ENCODE measurements at regions not wholly inside any gene's neighbourhood (a gene's known extent, or its start where the extent isn't known, plus 50 kb on each side); places are given as distances from the start of the nearest gene placed in this dataset.

DNA sequence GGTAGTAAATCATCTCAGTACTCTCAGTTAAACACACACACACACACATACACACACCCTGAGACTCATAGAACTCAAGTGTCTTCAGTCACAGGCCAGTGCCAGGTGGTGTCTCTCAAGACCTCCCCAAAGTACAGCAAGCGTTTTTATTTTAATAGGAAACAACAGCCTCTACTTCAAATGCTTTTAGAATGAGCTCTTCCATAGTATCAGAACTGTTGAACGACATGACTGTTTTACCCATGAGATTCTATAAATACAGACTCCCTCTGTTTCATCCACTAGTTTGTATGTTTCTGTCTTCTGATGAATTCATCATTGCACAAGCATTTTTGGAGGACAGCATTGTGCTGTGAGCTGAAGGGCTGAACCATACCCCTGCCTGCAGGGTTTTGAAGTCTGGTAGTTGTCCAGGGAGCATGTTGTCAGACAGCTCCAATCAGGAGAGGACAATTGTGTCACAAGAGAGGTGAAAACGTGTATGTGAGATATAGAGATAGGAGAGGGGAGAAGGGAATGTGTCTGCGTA, 201.0 kb upstream of the BCL6 start:
- Histone ChIP-seq H3K9me3 (ENCODE audit: control insufficient read depth, insufficient read depth, low read length) (no peaks in the 10 kb centered on the region), H3K9ac (ENCODE audit: low read depth, low read length) (no peak overlapping the region), H3K36me3 (ENCODE audit: insufficient read depth, low read length) (no peaks in the 10 kb centered on the region), H3K4me1 (ENCODE audit: insufficient read depth, low read length) (0 out of 2 replicates have a peak, but pooled peaks cover 7% of the 10 kb centered on the region)

DNA sequence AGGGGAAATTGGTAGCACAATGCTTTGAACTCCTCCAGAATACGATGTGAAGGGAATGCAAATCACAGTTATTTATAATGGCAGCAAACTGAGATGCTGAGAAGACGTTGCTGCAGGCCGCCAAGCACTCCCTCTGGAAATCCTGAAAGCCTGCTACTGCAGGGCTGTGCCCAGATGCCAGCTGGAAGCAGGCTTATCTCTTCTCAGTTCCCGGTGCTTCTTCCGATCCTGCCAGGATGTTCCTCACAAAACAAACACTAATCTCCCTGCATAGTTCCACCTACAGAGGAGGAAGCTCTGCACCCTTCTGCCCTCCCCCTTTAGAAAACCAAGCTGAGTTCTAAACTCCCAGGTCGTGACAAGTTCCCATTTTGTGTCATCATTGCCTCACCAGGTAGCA, 201.7 kb upstream of the BCL6 start:
- no peaks in the 10 kb centered on the region for H3K36me3 ChIP-seq (ENCODE audit: insufficient read depth, low read length)
- no peaks in the 10 kb centered on the region for H3K9me3 ChIP-seq (ENCODE audit: control insufficient read depth, insufficient read depth, low read length)
- H3K9ac ChIP-seq (ENCODE audit: low read depth, low read length): no peak overlapping the region
- 0 out of 2 replicates have a peak, but pooled peaks cover 7% of the 10 kb centered on the region for H3K4me1 ChIP-seq (ENCODE audit: insufficient read depth, low read length)

DNA sequence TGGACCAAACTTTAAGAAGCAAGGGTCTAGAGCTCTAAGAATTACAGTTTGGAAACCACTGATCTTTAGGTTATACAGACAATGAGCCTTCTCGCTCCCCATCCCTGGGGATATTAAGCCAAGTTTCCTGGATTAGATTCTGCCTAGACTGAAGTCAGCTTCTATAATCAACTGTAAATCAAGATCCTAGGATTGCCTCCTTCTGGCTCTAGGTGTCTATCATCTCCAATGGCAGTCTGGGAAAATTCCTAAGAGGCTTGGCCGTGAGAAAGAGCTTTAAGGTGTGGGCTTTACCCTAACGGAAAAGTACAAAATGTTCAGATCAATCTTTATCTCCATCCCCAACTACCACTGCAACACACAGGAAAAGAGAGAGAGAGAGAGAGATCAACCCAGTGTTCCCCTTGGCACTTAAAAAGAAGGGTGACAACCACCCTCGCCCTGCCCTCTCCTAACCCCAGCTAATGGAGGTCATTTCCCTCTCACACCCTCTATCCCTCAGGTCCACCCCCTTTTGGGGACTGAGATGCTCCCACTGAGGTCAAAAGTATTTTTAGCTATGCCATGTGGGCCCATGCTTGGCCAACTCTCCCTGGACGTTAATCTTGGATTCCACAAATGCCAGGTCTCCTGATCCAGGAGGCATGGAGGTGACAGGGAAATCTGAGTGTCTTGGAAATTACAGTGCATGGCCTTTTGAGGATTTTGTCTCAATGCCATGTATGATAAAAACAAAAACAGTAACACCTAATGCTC, 202.8 kb upstream of the BCL6 start:
- Histone ChIP-seq H3K9ac (ENCODE audit: low read depth, low read length) (no peak overlapping the region), H3K9me3 (ENCODE audit: control insufficient read depth, insufficient read depth, low read length) (no peaks in the 10 kb centered on the region), H3K4me1 (ENCODE audit: insufficient read depth, low read length) (0 out of 2 replicates have a peak, but pooled peaks cover 7% of the 10 kb centered on the region), H3K36me3 (ENCODE audit: insufficient read depth, low read length) (no peaks in the 10 kb centered on the region)

DNA sequence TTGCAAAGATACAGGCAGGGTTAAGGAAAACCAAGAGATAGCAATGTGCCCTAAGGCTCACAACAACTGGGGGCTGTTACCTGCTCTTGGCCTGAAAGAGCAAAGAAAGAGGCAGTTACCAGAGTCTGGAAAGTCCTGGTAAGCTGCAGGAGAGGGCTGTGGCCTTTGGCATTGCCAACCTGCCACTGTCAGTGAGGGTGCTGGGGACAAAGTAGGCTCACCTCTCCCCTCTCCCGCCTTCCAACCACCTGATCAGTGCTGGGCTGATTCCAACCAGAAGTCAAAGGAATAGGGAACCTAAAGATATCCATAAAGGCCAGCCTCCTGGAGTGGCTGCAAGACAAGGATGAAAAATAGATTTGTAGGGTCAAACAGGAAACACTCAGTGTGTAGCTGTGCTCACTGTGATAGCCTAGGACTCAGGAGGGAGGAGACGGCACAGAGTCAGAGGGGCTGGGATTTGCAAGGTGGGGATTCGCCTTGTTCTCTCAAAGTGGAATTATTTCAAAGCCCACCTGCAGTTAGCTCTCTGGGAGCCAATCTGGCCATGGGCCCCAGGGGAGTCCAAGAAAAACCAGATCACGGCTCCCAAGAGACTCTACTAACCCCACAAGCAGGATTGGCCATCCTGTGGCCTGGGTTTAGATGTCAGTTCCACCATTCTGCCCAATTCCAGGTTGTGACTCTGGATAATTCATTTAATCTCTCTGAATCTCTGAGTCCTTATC, 204.0 kb upstream of the BCL6 start:
- Histone ChIP-seq H3K36me3 (ENCODE audit: insufficient read depth, low read length) (no peaks in the 10 kb centered on the region), H3K9ac (ENCODE audit: low read depth, low read length) (no peak overlapping the region), H3K9me3 (ENCODE audit: control insufficient read depth, insufficient read depth, low read length) (no peaks in the 10 kb centered on the region), H3K4me1 (ENCODE audit: insufficient read depth, low read length) (0 out of 2 replicates have a peak, but pooled peaks cover under 1% of the 10 kb centered on the region)

DNA sequence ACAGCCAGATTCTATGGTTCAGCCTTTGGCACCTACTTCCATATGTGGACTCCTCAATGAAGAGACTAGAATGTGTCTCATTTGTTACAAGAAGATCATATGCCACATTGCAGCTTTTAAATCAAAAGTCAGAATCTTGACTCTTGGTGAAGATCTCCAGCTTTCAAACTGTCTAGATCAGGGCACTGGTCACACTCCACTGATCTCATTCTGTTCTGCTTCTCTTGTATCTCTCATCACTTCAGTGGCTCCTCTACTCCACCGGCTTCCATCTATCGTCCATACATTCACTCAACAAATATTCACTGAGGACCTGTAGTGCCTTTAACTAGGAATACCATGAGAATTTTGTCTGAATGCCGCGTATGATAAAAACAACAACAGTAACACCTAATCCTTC, 203.3 kb upstream of the LPP start:
- Histone ChIP-seq H3K4me1 (ENCODE audit: insufficient read depth, low read length) (no peaks in the 10 kb centered on the region), H3K9me3 (ENCODE audit: control insufficient read depth, insufficient read depth, low read length) (no peaks in the 10 kb centered on the region), H3K9ac (ENCODE audit: low read depth, low read length) (no peak overlapping the region), H3K36me3 (ENCODE audit: insufficient read depth, low read length) (no peaks in the 10 kb centered on the region)

DNA sequence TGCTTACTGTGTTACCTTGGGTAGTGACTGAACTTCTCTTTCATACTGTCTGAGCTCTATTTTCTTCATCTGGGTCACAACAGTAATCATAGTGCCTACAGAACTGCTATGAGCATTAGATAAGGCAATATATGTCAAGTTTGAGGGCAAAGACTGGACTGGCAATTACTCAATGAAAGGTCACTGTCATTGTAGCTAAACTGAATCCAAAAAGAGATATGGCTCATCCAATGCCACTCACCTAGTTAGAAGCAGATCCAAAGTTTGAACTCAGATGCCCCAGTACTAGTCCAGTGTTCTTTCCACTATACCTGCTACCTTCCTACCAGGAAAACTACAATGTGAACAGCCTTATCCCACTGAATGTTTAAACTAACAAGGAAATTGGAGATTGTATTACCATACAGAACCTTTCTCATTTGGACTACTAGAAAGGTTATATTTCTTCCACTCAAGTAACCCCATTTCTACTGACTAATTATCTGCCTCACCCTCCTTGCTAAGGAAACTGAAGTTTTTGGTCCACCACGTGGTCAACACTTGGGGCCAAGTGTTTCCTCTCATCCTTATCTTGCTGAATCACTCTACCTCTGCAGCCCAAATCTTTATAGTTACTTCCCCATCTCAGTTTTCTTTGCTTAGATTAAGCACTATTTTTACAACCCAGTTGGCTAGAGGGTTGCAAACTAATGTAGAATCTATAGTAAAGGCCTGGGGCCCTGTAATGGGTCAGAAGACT, 202.3 kb upstream of the LPP start:
- H3K9ac ChIP-seq (ENCODE audit: low read depth, low read length): no peak overlapping the region
- H3K36me3 ChIP-seq (ENCODE audit: insufficient read depth, low read length): no peaks in the 10 kb centered on the region
- no peaks in the 10 kb centered on the region for H3K9me3 ChIP-seq (ENCODE audit: control insufficient read depth, insufficient read depth, low read length)
- no peaks in the 10 kb centered on the region for H3K4me1 ChIP-seq (ENCODE audit: insufficient read depth, low read length)

DNA sequence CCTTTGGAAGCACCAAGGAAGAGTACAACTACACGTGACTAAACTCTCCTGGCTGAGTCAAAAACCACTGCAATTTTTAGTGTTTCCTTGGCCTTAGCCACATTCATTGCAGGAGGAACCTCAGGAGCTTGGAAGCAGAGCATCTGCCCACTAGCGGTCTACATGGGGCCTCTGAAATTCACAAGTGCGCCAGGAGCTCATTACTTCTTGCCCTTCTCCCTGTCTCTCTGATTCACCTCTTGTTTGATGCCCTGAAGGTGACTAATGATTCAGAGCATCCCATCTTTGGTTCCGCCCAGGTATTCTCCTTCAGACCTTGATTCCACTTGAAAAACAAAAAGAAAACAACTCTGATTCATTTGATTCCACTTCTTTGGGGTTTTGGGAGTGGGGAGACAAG, 201.1 kb upstream of the LPP start:
- no peak overlapping the region for H3K9ac ChIP-seq (ENCODE audit: low read depth, low read length)
- no peaks in the 10 kb centered on the region for H3K9me3 ChIP-seq (ENCODE audit: control insufficient read depth, insufficient read depth, low read length)
- H3K4me1 ChIP-seq (ENCODE audit: insufficient read depth, low read length): no peaks in the 10 kb centered on the region
- no peaks in the 10 kb centered on the region for H3K36me3 ChIP-seq (ENCODE audit: insufficient read depth, low read length)

DNA sequence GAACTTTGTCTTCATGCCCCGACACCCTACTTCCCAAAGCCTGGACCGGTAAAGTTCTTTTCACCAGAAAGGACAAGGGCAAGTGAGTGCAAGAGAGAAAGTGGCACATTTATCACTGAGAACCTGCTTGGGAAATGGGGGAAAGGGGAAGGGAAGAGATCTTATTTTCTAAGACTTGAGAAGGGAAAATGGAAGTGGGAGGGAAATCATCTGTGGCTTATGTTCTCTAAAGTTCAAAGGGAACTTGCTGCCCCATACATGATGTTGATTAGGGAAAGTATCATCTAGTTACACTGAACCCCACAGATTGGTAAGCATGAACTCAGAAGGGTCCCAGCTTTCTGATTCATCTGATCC, 199.5 kb upstream of the LPP start:
- no peak overlapping the region for H3K9ac ChIP-seq (ENCODE audit: low read depth, low read length)
- H3K36me3 ChIP-seq (ENCODE audit: insufficient read depth, low read length): no peaks in the 10 kb centered on the region
- no peaks in the 10 kb centered on the region for H3K4me1 ChIP-seq (ENCODE audit: insufficient read depth, low read length)
- no peaks in the 10 kb centered on the region for H3K9me3 ChIP-seq (ENCODE audit: control insufficient read depth, insufficient read depth, low read length)

DNA sequence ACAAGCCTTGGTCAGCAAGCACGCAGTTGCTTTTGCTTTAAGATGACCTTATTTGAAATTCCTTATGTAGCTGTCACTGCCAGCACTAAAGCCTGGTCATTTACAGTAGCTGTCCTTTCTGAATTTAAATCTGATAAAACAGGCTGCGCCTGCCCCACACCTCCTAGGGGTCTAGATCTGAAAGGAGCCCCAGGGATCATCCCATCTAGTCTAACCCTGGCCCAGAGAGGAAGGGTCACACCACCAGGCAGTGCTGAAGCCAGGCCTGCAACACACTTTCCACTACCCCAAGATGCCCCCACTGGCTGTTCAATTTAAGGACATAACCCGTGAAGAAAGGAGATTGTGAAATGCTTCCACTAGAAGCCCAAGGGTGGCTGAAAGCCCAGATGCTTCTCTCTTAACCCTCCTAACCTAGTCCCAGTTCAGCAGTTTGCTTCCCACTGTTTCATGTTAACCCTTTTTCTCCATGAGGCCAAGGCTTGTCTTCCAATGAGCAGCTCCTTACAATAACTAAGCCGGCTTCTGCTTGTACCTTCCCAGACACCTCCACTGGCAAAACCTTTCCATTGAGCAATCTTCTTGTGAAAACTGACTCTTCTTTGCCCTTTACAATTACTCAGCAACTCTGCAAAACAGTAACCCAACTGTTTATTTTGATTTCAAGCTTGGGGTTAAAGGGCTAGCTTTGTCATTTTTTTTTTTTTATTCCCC, 198.9 kb upstream of the LPP start:
- Histone ChIP-seq H3K4me1 (ENCODE audit: insufficient read depth, low read length) (no peaks in the 10 kb centered on the region), H3K36me3 (ENCODE audit: insufficient read depth, low read length) (no peaks in the 10 kb centered on the region), H3K9ac (ENCODE audit: low read depth, low read length) (no peak overlapping the region), H3K9me3 (ENCODE audit: control insufficient read depth, insufficient read depth, low read length) (no peaks in the 10 kb centered on the region)

DNA sequence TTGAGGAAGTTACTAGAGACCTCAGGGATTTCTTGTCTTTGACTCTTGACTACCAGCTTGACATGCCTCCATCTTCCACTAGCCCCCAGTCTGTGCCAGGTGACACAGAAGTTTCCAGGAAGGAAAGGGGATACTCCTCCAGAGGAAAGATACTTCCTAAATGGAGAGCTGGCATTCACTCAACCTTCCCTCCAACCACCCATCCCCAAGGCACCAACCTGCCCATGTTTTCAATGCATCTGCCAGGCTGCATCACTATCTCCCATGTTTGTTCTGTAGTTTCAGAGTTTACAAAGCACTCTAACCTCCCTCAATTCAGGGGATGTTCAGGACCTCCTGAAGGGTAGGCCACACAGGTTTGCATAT, 198.4 kb upstream of the LPP start:
- Histone ChIP-seq H3K9ac (ENCODE audit: low read depth, low read length) (no peak overlapping the region), H3K4me1 (ENCODE audit: insufficient read depth, low read length) (no peaks in the 10 kb centered on the region), H3K9me3 (ENCODE audit: control insufficient read depth, insufficient read depth, low read length) (no peaks in the 10 kb centered on the region), H3K36me3 (ENCODE audit: insufficient read depth, low read length) (no peaks in the 10 kb centered on the region)

DNA sequence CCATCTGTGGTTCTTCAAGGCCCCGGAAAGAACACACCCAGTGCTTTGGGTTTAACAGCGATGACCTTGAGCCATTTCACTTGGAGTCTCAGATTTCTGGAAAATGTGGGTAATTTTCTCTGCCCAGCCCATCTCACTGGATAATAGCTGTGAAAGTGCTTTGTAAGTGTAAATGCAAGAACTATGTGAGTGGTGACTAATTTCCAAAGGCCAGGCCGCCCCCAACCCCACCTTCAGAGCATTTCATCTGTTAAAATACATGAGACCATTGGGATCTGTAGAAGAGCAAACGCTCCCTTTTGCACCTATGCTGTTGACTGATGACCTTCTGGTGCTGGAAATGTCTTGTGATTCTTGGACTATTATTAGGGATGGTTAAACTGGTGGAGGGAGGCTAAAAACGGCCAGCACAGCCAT, 196.8 kb upstream of the LPP start:
- Histone ChIP-seq H3K36me3 (ENCODE audit: insufficient read depth, low read length) (no peaks in the 10 kb centered on the region), H3K4me1 (ENCODE audit: insufficient read depth, low read length) (no peaks in the 10 kb centered on the region), H3K9ac (ENCODE audit: low read depth, low read length) (no peak overlapping the region), H3K9me3 (ENCODE audit: control insufficient read depth, insufficient read depth, low read length) (no peaks in the 10 kb centered on the region)

DNA sequence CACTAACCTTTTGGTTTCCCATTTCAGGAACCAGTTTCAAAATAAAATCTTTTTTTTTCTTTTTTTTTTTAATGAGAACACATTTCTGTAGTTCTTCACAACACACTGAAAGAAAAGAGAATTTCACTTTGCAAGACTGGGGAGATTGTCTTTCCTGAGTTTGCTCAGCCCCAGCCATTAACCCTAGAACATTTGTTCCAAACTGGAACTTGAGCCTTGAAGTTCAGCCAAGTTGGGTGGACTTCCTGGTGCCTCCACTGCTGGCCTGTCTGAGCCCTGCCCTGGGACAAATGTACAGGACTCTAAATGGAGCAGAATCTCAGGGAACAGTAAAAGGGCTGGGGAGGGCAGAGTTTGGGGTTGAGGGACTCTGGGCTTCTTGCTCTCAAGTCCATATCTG, 196.4 kb upstream of the LPP start:
- no peaks in the 10 kb centered on the region for H3K9me3 ChIP-seq (ENCODE audit: control insufficient read depth, insufficient read depth, low read length)
- no peaks in the 10 kb centered on the region for H3K4me1 ChIP-seq (ENCODE audit: insufficient read depth, low read length)
- H3K9ac ChIP-seq (ENCODE audit: low read depth, low read length): no peak overlapping the region

DNA sequence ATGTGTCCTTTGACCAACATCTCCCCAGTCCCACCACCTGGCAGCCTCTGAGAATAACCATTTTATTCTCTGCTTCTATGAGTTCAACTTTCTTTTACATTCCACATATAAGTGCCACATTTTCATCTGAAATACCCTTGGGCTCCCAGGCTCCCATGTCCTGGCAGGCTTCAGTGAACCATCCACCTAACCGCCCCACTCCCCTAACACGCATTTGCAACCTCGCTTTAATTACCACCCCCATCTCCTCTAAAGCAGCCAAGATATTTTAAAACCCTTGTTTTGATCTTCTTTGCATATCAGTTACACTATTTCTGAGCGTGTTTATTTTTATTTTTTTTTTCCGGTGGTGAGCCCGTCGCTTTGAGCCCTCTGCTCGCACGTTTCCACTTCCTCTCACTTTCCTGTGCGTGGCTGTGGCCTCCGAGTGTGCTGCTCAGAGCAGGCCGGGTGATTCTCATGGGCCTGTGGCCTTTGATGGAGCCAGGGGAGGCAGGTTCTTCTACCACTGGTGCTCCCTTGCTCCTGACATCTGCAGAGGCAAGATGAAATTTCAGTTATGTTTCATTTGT, 195.4 kb upstream of the LPP start:
- H3K36me3 ChIP-seq (ENCODE audit: insufficient read depth, low read length): no peaks in the 10 kb centered on the region
- no peak overlapping the region for H3K9ac ChIP-seq (ENCODE audit: low read depth, low read length)
- no peaks in the 10 kb centered on the region for H3K9me3 ChIP-seq (ENCODE audit: control insufficient read depth, insufficient read depth, low read length)
- H3K4me1 ChIP-seq (ENCODE audit: insufficient read depth, low read length): no peaks in the 10 kb centered on the region

More for the DNA sequence above, 196.4 kb upstream of the LPP start:
- no peaks in the 10 kb centered on the region for H3K36me3 ChIP-seq (ENCODE audit: insufficient read depth, low read length)

DNA sequence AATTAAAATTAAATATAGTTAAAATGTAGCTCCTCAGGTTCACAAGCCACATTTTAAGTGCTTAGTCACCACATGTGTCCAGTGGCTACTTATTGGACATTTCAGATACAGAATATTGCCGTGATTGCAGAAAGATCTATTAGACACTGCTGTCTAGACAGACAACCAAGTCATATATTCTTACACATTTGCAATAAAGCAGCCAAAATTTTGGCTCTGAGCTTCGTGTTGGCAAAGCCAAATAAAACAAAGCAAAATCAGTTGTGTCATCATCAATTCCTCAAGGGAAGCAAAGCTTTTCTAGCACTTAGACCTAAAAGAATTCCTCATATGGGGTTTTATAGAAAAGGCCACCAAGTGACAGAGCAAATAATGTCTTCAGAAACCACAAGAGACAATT, 193.1 kb upstream of the LPP start:
- Histone ChIP-seq H3K9me3 (ENCODE audit: control insufficient read depth, insufficient read depth, low read length) (no peaks in the 10 kb centered on the region), H3K36me3 (ENCODE audit: insufficient read depth, low read length) (no peaks in the 10 kb centered on the region), H3K4me1 (ENCODE audit: insufficient read depth, low read length) (no peaks in the 10 kb centered on the region), H3K9ac (ENCODE audit: low read depth, low read length) (no peak overlapping the region)

Data from ES-I3 (cell line).